Peyer's patch (tissue), 4 donors: ENCODE measurements at regions not wholly inside any gene's neighbourhood (a gene's known extent, or its start where the extent isn't known, plus 50 kb on each side); places are given as distances from the start of the nearest gene placed in this dataset.

Source experiments
- POLR2A ChIP-seq, 2 donors: fragments of 450-650 bp; IDR thresholded peaks; one replicate each; pipeline ENCODE4 v1.5.1; 2017; ENCODE audit warnings: antibody characterized with exemption in 2 of 2, mild to moderate bottlenecking in 2 of 2, moderate library complexity in 2 of 2
- TF ChIP-seq, protein P1 (sequence below), 6 experiments: fragments of 450-650 bp in 4 of 6; fragments of 200-600 bp in 2 of 6; sonication (generic) in 1 of 6; IDR thresholded peaks; one replicate each; pipeline ENCODE4 v1.5.1; 2017 to 2019; ENCODE audit warnings: antibody characterized with exemption in 6 of 6, mild to moderate bottlenecking in 3 of 6, moderate library complexity in 1 of 6

DNA sequence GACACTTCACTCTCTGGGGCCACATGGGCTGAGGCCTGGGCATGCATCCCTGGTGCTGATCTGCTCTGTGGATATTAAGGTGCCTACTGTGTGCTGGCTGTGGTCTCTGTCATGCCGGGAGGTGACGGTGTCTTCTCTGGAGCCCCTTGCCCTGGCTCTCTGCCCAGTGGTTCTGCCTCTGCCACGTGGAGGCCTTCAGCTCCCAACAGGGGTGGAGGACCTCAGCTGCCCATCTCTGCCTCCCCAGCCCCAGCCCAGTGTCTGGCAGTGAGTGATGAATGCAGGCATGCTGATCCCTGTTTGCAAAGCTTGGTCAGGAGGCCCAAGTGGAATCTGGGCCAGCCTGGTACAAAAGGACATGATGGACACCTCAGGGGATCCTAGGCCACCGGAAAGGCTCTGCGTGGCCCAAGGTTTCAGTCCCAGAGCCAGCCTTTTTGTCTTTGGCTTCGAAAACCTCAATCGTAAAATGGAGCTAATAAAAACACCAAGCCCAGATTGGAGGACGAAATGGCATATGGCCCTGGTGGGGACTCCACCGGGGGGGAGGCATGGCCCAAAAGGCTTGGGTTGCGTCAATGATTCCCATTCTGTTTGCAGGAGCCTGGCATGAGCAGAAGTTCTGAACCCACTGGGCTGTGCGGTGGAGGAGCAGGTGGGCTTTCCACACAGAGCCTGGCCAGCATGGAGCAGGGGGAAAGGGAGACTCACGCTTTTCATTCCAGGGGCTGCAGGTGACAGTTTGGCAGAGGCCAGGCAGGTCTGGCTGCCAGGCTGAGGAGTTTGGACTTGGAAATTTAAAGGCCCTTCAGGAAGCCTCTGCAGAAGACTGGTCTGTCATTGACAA lies 54.7 kb upstream of the KLF13 start:
- TF ChIP-seq, protein P1, sequence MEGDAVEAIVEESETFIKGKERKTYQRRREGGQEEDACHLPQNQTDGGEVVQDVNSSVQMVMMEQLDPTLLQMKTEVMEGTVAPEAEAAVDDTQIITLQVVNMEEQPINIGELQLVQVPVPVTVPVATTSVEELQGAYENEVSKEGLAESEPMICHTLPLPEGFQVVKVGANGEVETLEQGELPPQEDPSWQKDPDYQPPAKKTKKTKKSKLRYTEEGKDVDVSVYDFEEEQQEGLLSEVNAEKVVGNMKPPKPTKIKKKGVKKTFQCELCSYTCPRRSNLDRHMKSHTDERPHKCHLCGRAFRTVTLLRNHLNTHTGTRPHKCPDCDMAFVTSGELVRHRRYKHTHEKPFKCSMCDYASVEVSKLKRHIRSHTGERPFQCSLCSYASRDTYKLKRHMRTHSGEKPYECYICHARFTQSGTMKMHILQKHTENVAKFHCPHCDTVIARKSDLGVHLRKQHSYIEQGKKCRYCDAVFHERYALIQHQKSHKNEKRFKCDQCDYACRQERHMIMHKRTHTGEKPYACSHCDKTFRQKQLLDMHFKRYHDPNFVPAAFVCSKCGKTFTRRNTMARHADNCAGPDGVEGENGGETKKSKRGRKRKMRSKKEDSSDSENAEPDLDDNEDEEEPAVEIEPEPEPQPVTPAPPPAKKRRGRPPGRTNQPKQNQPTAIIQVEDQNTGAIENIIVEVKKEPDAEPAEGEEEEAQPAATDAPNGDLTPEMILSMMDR (IDR thresholded peaks at IDR 0.05), result no peak
- TF ChIP-seq POLR2A (IDR thresholded peaks at IDR 0.05), result no peak
